GM18867 (cell line): ENCODE measurements at regions not wholly inside any gene's neighbourhood (a gene's known extent, or its start where the extent isn't known, plus 50 kb on each side); places are given as distances from the start of the nearest gene placed in this dataset.

Source experiments
- ATAC-seq: cut with Tn5 transposase; IDR thresholded peaks from one replicate; pipeline ENCODE4 v1.9.1; 2021; ENCODE audit warnings: mild to moderate bottlenecking, moderate library complexity; ENCODE audit not compliant: unreplicated experiment

- no peak for ATAC-seq
Measured at GRCh38 chr2:220654322-220654721, 917.8 kb downstream of the EPHA4 start.

DNA sequence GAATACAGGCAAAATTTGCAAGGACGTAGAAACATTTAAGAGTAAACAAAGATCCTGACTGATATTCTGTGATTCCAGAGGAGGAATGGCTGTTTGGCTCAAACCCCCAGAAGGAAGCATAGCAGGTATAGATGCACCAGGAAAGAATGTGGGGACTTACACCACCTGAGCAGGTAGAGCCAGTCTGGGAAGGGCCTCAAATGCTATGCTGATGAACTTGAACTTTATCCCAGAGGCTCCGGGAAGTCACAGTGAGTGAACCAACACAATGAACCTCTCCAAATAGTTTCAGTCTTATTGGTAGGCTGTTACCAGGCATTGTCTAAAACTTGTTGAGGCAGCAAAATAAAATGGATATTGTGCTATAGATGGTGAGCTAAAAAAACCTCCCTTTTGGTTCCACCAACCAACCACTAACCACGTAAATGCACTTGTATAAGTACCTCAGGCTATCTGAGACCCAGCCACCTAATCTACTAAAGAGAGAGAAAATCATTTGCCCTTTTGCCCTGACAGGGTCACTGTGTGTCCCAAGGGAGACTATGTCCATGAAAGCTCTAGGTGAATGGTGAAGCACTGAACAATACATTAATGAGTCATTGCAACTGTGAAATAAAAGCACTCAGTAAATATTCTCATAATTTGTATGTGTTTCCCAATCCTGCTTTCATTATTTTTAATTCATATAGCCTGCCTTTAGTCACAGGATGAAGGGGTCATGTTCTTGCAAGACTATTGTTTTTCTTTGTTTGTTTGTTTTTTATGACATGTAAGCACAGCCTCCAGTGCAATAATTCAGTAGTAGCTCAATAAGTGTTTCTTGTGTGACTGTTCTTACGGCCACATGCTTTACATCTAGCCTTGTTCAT is 911.6 kb downstream of the EPHA4 start:
- ATAC-seq, result no peak

DNA sequence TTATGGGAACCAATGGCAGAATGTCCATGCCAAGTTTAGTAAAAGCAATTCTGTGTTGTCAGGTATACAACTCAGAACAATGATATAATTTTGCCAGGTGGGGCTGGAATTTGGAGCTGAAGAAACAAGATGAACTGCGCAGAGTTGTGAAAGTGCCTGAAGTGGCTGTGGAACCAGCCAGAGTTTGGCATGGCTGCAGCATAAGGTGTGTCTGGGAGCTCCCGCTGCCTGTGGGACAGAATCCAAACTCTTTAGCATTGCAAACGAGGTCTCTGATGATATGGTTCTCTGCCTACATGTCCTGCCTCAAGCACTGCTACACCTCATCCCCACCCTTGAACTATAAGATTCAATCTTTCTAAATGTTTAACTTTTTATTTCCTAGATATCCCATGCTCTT is 909.7 kb downstream of the EPHA4 start:
- no peak for ATAC-seq

GRCh38 chr2:220663065-220663464 is 909.0 kb downstream of the EPHA4 start:
- ATAC-seq, result no peak

- no peak for ATAC-seq
Measured at GRCh38 chr2:220664272-220665107, 907.6 kb downstream of the EPHA4 start.

- ATAC-seq, result no peak
Measured at GRCh38 chr2:220665108-220665471, 907.0 kb downstream of the EPHA4 start.

GRCh38 chr2:220669324-220669723 is 902.8 kb downstream of the EPHA4 start:
- ATAC-seq, result no peak

GRCh38 chr2:220670511-220670910 is 901.6 kb downstream of the EPHA4 start:
- ATAC-seq, result no peak

- ATAC-seq, result no peak
Measured at GRCh38 chr2:220673151-220673874, 898.8 kb downstream of the EPHA4 start.

DNA sequence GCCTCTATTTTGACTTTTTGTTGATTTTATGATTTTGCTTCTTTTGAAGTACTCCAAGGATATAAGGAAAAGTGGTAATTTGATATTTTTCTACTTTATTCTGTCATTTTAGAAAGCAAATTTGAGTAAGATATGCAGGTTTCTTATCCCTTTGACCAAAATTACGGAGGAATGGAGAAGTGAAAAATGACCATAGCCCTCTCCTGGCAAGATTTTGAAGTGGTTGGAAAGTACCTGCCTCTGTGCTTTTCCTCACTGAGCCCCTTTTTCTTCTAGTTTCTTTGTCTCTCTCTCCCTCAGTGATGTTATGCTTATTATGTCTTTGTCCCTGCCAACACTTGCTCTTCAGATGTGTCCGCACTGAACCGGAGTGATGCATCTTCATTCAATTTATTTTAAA is 898.1 kb downstream of the EPHA4 start:
- peak; percentile 67 for ATAC-seq

GRCh38 chr2:220676695-220677094 is 895.4 kb downstream of the EPHA4 start:
- ATAC-seq, result no peak

DNA sequence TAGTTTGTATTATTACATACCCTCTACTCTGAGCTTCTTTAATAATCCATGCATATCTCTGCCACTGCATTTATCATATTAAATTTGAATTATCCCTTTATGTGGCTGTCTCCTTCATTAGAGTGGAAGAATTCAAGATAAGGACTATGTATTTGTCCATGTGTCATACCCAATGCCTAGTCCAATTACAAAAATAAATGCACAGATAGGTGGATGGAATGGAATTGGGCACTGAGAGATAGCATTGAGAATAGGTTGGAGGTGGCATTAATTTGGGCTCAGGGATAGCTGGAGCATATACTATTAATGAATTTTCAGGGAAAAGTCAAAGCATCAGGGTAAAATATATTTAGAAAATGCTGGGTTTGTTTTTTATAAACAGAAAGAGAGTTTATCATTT is 893.2 kb downstream of the EPHA4 start:
- no peak for ATAC-seq

- no peak for ATAC-seq
Measured at GRCh38 chr2:220682616-220683015, 889.5 kb downstream of the EPHA4 start.

- ATAC-seq, result no peak
Measured at GRCh38 chr2:220684099-220684498, 888.0 kb downstream of the EPHA4 start.

GRCh38 chr2:220687231-220687843 is 884.8 kb downstream of the EPHA4 start:
- ATAC-seq, result peak; percentile 94

GRCh38 chr2:220695397-220696279 is 876.5 kb downstream of the EPHA4 start:
- ATAC-seq, result no peak

DNA sequence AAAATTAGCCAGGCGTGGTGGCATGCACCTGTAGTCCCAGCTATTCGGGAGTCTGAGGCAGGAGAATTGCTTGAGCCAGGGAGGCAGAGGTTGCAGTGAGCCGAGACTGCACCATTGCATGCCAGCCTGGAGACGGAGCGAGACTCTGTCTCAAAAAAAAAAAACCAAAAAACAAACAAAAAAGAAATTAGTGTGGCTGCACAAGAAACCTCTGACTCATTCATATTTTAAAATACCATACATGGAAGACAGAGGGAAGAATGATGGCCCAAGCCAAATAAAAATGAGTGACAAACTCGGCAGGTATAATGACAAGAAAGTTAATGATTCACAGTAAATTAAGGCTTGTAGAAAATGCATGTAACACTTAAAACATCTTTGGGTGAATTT is 875.8 kb downstream of the EPHA4 start:
- no peak for ATAC-seq

DNA sequence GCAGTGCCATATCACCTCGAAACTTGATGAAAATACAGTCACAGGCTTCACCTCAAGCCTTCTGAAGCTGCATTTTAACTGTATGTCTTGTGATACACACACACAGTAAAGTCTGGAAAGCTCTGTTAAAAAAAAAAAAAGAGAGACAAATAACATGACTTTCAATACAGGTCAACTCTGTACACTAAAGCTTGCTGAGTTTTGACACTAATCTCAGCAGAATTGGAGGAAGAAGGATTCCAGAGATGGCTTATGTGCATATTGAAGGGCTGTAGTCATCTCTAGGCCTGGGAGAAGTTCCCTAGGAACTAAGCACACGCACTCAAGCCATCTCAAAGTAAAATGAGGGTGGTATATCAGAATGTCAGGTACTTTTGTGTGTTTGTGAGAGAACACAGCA is 875.1 kb downstream of the EPHA4 start:
- no peak for ATAC-seq

- no peak for ATAC-seq
Measured at GRCh38 chr2:220701115-220701514, 871.0 kb downstream of the EPHA4 start.

DNA sequence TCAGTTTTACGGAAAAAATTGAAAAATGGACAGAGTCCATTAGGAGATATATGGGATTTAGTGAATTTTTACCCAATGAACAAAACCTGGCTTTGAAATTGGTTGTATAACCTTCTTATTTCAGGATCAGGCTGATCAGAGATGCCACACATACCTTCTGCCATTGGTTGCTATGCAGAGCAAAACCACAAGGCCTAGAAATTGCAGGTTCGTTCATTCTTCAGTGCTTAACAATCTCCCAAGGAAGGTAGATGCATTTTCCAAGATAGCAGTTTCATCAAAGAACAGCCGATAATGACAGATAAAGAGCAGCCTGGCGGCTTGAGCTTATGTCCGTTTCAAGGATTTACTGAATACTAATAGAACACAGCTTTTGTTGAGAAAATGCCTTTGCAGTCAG is 868.8 kb downstream of the EPHA4 start:
- ATAC-seq, result no peak
